PC-9 (cell line): ENCODE measurements at regions not wholly inside any gene's neighbourhood (a gene's known extent, or its start where the extent isn't known, plus 50 kb on each side); places are given as distances from the start of the nearest gene placed in this dataset.

Experiments
- BruUV-seq: library from RNA; stranded (reverse); fragments of 400-500 nt; replicated peaks from 2 replicates; lab custom pipeline; 2021; lab: Mats Ljungman, UMichigan
- CTCF ChIA-PET: fragments of 300-600 bp; sonication (Branson Sonifier 250); formaldehyde crosslinking; loops from one replicate; lab custom pipeline; 2022; ENCODE audit warnings: antibody characterized with exemption; lab: Charles Lee
- POLR2A ChIA-PET: fragments of 300-600 bp; sonication (Branson Sonifier 250); formaldehyde crosslinking; loops from one replicate; lab custom pipeline; 2022; ENCODE audit warnings: antibody characterized with exemption; ENCODE audit not compliant: unreplicated experiment; lab: Charles Lee
- DNase-seq, 2 experiments: peaks; one replicate each; pipeline versions ENCODE4 v3.0.0 to v3.0.0-alpha.2; 2015 to 2022; ENCODE audit warnings: mixed read lengths in 1 of 2
- H2AFZ ChIP-seq: fragments of 200-600 bp; sonication (generic); 2 replicates; pipeline ENCODE4 v1.8.1; 2017; ENCODE audit warnings: antibody characterized with exemption
- H3F3A ChIP-seq: fragments of 200-600 bp; sonication (generic); 2 replicates; pipeline ENCODE4 v1.8.1; 2017; ENCODE audit warnings: antibody characterized with exemption, mild to moderate bottlenecking, low read depth; ENCODE audit not compliant: insufficient read depth
- H3K27ac ChIP-seq: fragments of 200-600 bp; sonication (generic); 2 replicates; pipeline ENCODE4 v1.6.1; 2016; ENCODE audit warnings: mixed run types
- H3K27me3 ChIP-seq: fragments of 200-600 bp; sonication (generic); 2 replicates; pipeline ENCODE4 v1.6.1; 2016; ENCODE audit warnings: low read depth, mixed run types; ENCODE audit not compliant: insufficient read depth
- H3K36me3 ChIP-seq: fragments of 200-600 bp; sonication (generic); 2 replicates; pipeline ENCODE4 v1.6.1; 2016; ENCODE audit warnings: low read depth, mixed run types
- H3K4me1 ChIP-seq: fragments of 200-600 bp; sonication (generic); replicated peaks from 2 replicates; pipeline ENCODE4 v1.6.1; 2016; ENCODE audit warnings: mixed run types; ENCODE audit not compliant: insufficient read depth
- H3K4me2 ChIP-seq: fragments of 200-600 bp; sonication (generic); 2 replicates; pipeline ENCODE4 v1.6.1; 2017; ENCODE audit warnings: mixed run types
- H3K4me3 ChIP-seq: fragments of 200-600 bp; sonication (generic); 2 replicates; pipeline ENCODE4 v1.6.1; 2016; ENCODE audit warnings: mixed run types
- H3K79me2 ChIP-seq: fragments of 200-600 bp; sonication (generic); 2 replicates; pipeline ENCODE4 v1.6.1; 2017; ENCODE audit warnings: low read depth, mixed run types
- H3K9me2 ChIP-seq: fragments of 200-600 bp; sonication (generic); 2 replicates; pipeline ENCODE4 v1.8.1; 2017; ENCODE audit warnings: mild to moderate bottlenecking; ENCODE audit not compliant: insufficient read depth
- H3K9me3 ChIP-seq: fragments of 200-600 bp; sonication (generic); 2 replicates; pipeline ENCODE4 v1.8.1; 2016; ENCODE audit warnings: low read depth; ENCODE audit not compliant: insufficient read depth
- H4K20me1 ChIP-seq: fragments of 200-600 bp; sonication (generic); 2 replicates; pipeline ENCODE4 v1.8.1; 2017; ENCODE audit not compliant: insufficient read depth
- CTCF ChIP-seq: fragments of 200-600 bp; sonication (generic); conservative IDR thresholded peaks from 2 replicates; pipeline ENCODE4 v1.6.1; 2017; ENCODE audit warnings: mixed run types, antibody characterized with exemption, mild to moderate bottlenecking, moderate library complexity
- EZH2 ChIP-seq: fragments of 200-600 bp; sonication (generic); IDR thresholded peaks from 2 replicates; pipeline ENCODE4 v1.8.0; 2017; ENCODE audit warnings: antibody characterized with exemption, low read depth
- intact Hi-C: fragments of 100-400 bp; cut with micrococcal nuclease; formaldehyde crosslinking; loops from one replicate; pipeline ENCODE4 v1.10.0; 2022; ENCODE audit not compliant: unreplicated experiment

- Histone ChIP-seq H3K27ac (no peak overlapping the region), H3K4me2 (no peak overlapping the region), H3K36me3 (no peaks in the 10 kb centered on the region), H3K4me1 (peaks cover 9% of the 10 kb centered on the region; the same call in 1 of the 2 replicates), H4K20me1 (no peaks in the 10 kb centered on the region), H3K27me3 (peaks cover 90% of the 10 kb centered on the region), H3K9me2 (no peaks in the 10 kb centered on the region), H3F3A (no peaks in the 10 kb centered on the region), H2AFZ (no peak overlapping the region), H3K9me3 (no peaks in the 10 kb centered on the region), H3K79me2 (no peaks in the 10 kb centered on the region), H3K4me3 (no peak overlapping the region)
- intact Hi-C loops = no loop called here
- DNase-seq = no peak
- POLR2A ChIA-PET = no interaction called here
- CTCF ChIA-PET = no interaction called here
- BruUV-seq = no TSS peak
- TF ChIP-seq CTCF (no peak), EZH2 (no peak)
Measured at GRCh38 chr2:8540552-8541055, 141.3 kb upstream of the ID2 start.

DNA sequence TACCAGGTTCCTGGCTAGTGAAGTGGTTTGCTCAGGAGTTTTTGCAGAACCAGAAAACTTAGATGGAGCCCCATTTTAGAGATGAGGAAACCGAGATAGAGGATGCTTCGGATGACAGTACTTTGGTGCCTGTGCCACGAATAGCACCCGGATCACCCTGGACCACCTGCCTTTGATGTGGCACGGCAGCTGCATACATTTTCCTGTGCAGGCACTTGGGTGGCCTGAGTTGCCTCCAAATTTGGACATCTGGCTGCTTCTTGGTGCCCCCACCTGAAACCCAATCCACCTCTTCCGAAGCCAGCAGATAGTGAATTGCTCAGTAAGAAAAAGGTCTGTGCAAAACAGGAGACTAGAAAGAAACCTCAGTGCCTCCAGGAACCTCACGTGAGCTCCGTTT lies 140.6 kb upstream of the ID2 start:
- Histone ChIP-seq H3K79me2 (no peaks in the 10 kb centered on the region), H3K4me1 (peaks cover 9% of the 10 kb centered on the region; the same call in 1 of the 2 replicates), H3K27me3 (peaks cover 90% of the 10 kb centered on the region), H3K9me3 (no peaks in the 10 kb centered on the region), H3K27ac (no peak overlapping the region), H3K4me3 (no peak overlapping the region), H4K20me1 (no peaks in the 10 kb centered on the region), H3K9me2 (no peaks in the 10 kb centered on the region), H3F3A (no peaks in the 10 kb centered on the region), H3K36me3 (no peaks in the 10 kb centered on the region), H3K4me2 (no peak overlapping the region), H2AFZ (no peak overlapping the region)
- intact Hi-C loops = no loop called here
- DNase-seq = no peak
- ChIA-PET CTCF (no interaction called here), POLR2A (no interaction called here)
- BruUV-seq = no TSS peak
- TF ChIP-seq EZH2 (no peak), CTCF (no peak)

GRCh38 chr2:8541636-8542035 lies 140.2 kb upstream of the ID2 start:
- POLR2A ChIA-PET = no interaction called here
- BruUV-seq = no TSS peak

More at GRCh38 chr2:8541636-8542035, 140.2 kb upstream of the ID2 start:
- Histone ChIP-seq H3K27me3 (peaks cover 90% of the 10 kb centered on the region), H3K9me2 (no peaks in the 10 kb centered on the region), H3K79me2 (no peaks in the 10 kb centered on the region), H3K4me1 (peaks cover 9% of the 10 kb centered on the region; the same call in 1 of the 2 replicates), H2AFZ (no peak overlapping the region), H4K20me1 (no peaks in the 10 kb centered on the region), H3K36me3 (no peaks in the 10 kb centered on the region), H3K9me3 (no peaks in the 10 kb centered on the region), H3K4me2 (no peak overlapping the region), H3K4me3 (no peak overlapping the region), H3K27ac (no peak overlapping the region), H3F3A (no peaks in the 10 kb centered on the region)
- DNase-seq = no peak
- CTCF ChIA-PET = no interaction called here
- no peak for TF ChIP-seq EZH2
- TF ChIP-seq CTCF = no peak
- intact Hi-C loops = no loop called here
